ENCODE measurements at regions not wholly inside any gene's neighbourhood (a gene's known extent, or its start where the extent isn't known, plus 50 kb on each side); places are given as distances from the start of the nearest gene placed in this dataset.

GRCh38 chr2:153004627-153005026, 286.2 kb downstream of the ARL6IP6 start:
- Histone ChIP-seq H3K4me1 (ENCODE audit: control insufficient read depth, insufficient read depth, low read length) (no peaks in the 10 kb centered on the region), H3K9me3 (ENCODE audit: control insufficient read depth, insufficient read depth, low read length) (no peaks in the 10 kb centered on the region), H3K9ac (ENCODE audit: low read depth, low read length) (no peak overlapping the region), H3K4me3 (ENCODE audit: low read depth, low read length) (no peak overlapping the region), H3K27ac (ENCODE audit: low read depth, low read length) (no peak overlapping the region), H3K36me3 (ENCODE audit: control insufficient read depth, insufficient read depth, low read length) (no peaks in the 10 kb centered on the region), H3K27me3 (ENCODE audit: control insufficient read depth, insufficient read depth, low read length) (no peaks in the 10 kb centered on the region)

- Histone ChIP-seq H3K36me3 (ENCODE audit: control insufficient read depth, insufficient read depth, low read length) (no peaks in the 10 kb centered on the region), H3K4me1 (ENCODE audit: control insufficient read depth, insufficient read depth, low read length) (no peaks in the 10 kb centered on the region), H3K4me3 (ENCODE audit: low read depth, low read length) (no peak overlapping the region), H3K27me3 (ENCODE audit: control insufficient read depth, insufficient read depth, low read length) (no peaks in the 10 kb centered on the region), H3K9me3 (ENCODE audit: control insufficient read depth, insufficient read depth, low read length) (peaks cover 35% of the 10 kb centered on the region), H3K27ac (ENCODE audit: low read depth, low read length) (no peak overlapping the region), H3K9ac (ENCODE audit: low read depth, low read length) (no peak overlapping the region)
Observed at GRCh38 chr2:152974146-152974545, 255.7 kb downstream of the ARL6IP6 start.

- H3K9me3 ChIP-seq (ENCODE audit: control insufficient read depth, insufficient read depth, low read length): peaks cover 43% of the 10 kb centered on the region
Observed at GRCh38 chr2:152971685-152972084, 253.3 kb downstream of the ARL6IP6 start.

GRCh38 chr2:152962446-152962845, 244.0 kb downstream of the ARL6IP6 start:
- Histone ChIP-seq H3K4me3 (ENCODE audit: low read depth, low read length) (no peak overlapping the region), H3K9me3 (ENCODE audit: control insufficient read depth, insufficient read depth, low read length) (peaks cover 9% of the 10 kb centered on the region), H3K4me1 (ENCODE audit: control insufficient read depth, insufficient read depth, low read length) (no peaks in the 10 kb centered on the region), H3K9ac (ENCODE audit: low read depth, low read length) (no peak overlapping the region), H3K27me3 (ENCODE audit: control insufficient read depth, insufficient read depth, low read length) (no peaks in the 10 kb centered on the region), H3K36me3 (ENCODE audit: control insufficient read depth, insufficient read depth, low read length) (no peaks in the 10 kb centered on the region), H3K27ac (ENCODE audit: low read depth, low read length) (no peak overlapping the region)

More at GRCh38 chr2:152971685-152972084, 253.3 kb downstream of the ARL6IP6 start:
- no peaks in the 10 kb centered on the region for H3K27me3 ChIP-seq (ENCODE audit: control insufficient read depth, insufficient read depth, low read length)
- no peaks in the 10 kb centered on the region for H3K36me3 ChIP-seq (ENCODE audit: control insufficient read depth, insufficient read depth, low read length)
- no peak overlapping the region for H3K9ac ChIP-seq (ENCODE audit: low read depth, low read length)
- no peaks in the 10 kb centered on the region for H3K4me1 ChIP-seq (ENCODE audit: control insufficient read depth, insufficient read depth, low read length)
- no peak overlapping the region for H3K4me3 ChIP-seq (ENCODE audit: low read depth, low read length)
- no peak overlapping the region for H3K27ac ChIP-seq (ENCODE audit: low read depth, low read length)

- peaks cover 6% of the 10 kb centered on the region for H3K9me3 ChIP-seq (ENCODE audit: control insufficient read depth, insufficient read depth, low read length)
- no peak overlapping the region for H3K9ac ChIP-seq (ENCODE audit: low read depth, low read length)
- H3K36me3 ChIP-seq (ENCODE audit: control insufficient read depth, insufficient read depth, low read length): no peaks in the 10 kb centered on the region
- no peak overlapping the region for H3K27ac ChIP-seq (ENCODE audit: low read depth, low read length)
- H3K27me3 ChIP-seq (ENCODE audit: control insufficient read depth, insufficient read depth, low read length): no peaks in the 10 kb centered on the region
- no peak overlapping the region for H3K4me3 ChIP-seq (ENCODE audit: low read depth, low read length)
- no peaks in the 10 kb centered on the region for H3K4me1 ChIP-seq (ENCODE audit: control insufficient read depth, insufficient read depth, low read length)
Observed at GRCh38 chr2:152961351-152961750, 242.9 kb downstream of the ARL6IP6 start.

GRCh38 chr2:152950126-152950525, 231.7 kb downstream of the ARL6IP6 start:
- Histone ChIP-seq H3K27me3 (ENCODE audit: control insufficient read depth, insufficient read depth, low read length) (no peaks in the 10 kb centered on the region), H3K4me3 (ENCODE audit: low read depth, low read length) (no peak overlapping the region), H3K4me1 (ENCODE audit: control insufficient read depth, insufficient read depth, low read length) (no peaks in the 10 kb centered on the region), H3K9me3 (ENCODE audit: control insufficient read depth, insufficient read depth, low read length) (no peaks in the 10 kb centered on the region), H3K27ac (ENCODE audit: low read depth, low read length) (no peak overlapping the region), H3K36me3 (ENCODE audit: control insufficient read depth, insufficient read depth, low read length) (no peaks in the 10 kb centered on the region), H3K9ac (ENCODE audit: low read depth, low read length) (no peak overlapping the region)

GRCh38 chr2:152944099-152944498, 225.7 kb downstream of the ARL6IP6 start:
- Histone ChIP-seq H3K27me3 (ENCODE audit: control insufficient read depth, insufficient read depth, low read length) (no peaks in the 10 kb centered on the region), H3K9me3 (ENCODE audit: control insufficient read depth, insufficient read depth, low read length) (no peaks in the 10 kb centered on the region), H3K36me3 (ENCODE audit: control insufficient read depth, insufficient read depth, low read length) (no peaks in the 10 kb centered on the region), H3K4me1 (ENCODE audit: control insufficient read depth, insufficient read depth, low read length) (no peaks in the 10 kb centered on the region), H3K27ac (ENCODE audit: low read depth, low read length) (no peak overlapping the region), H3K4me3 (ENCODE audit: low read depth, low read length) (no peak overlapping the region), H3K9ac (ENCODE audit: low read depth, low read length) (no peak overlapping the region)

GRCh38 chr2:152942940-152943440, 224.6 kb downstream of the ARL6IP6 start:
- H3K4me1 ChIP-seq (ENCODE audit: control insufficient read depth, insufficient read depth, low read length): no peaks in the 10 kb centered on the region
- H3K36me3 ChIP-seq (ENCODE audit: control insufficient read depth, insufficient read depth, low read length): no peaks in the 10 kb centered on the region
- no peak overlapping the region for H3K27ac ChIP-seq (ENCODE audit: low read depth, low read length)
- H3K27me3 ChIP-seq (ENCODE audit: control insufficient read depth, insufficient read depth, low read length): no peaks in the 10 kb centered on the region
- H3K4me3 ChIP-seq (ENCODE audit: low read depth, low read length): no peak overlapping the region
- H3K9ac ChIP-seq (ENCODE audit: low read depth, low read length): no peak overlapping the region
- H3K9me3 ChIP-seq (ENCODE audit: control insufficient read depth, insufficient read depth, low read length): no peaks in the 10 kb centered on the region

- Histone ChIP-seq H3K9me3 (ENCODE audit: control insufficient read depth, insufficient read depth, low read length) (peaks cover 6% of the 10 kb centered on the region; the same call in 1 of the 2 replicates), H3K27me3 (ENCODE audit: control insufficient read depth, insufficient read depth, low read length) (no peaks in the 10 kb centered on the region), H3K27ac (ENCODE audit: low read depth, low read length) (no peak overlapping the region), H3K36me3 (ENCODE audit: control insufficient read depth, insufficient read depth, low read length) (no peaks in the 10 kb centered on the region), H3K4me1 (ENCODE audit: control insufficient read depth, insufficient read depth, low read length) (no peaks in the 10 kb centered on the region), H3K4me3 (ENCODE audit: low read depth, low read length) (no peak overlapping the region), H3K9ac (ENCODE audit: low read depth, low read length) (no peak overlapping the region)
Observed at GRCh38 chr2:152930501-152930900, 212.1 kb downstream of the ARL6IP6 start.

- Histone ChIP-seq H3K27ac (ENCODE audit: low read depth, low read length) (no peak overlapping the region), H3K4me3 (ENCODE audit: low read depth, low read length) (no peak overlapping the region; the same call in 1 of the 2 replicates), H3K4me1 (ENCODE audit: control insufficient read depth, insufficient read depth, low read length) (no peaks in the 10 kb centered on the region), H3K9ac (ENCODE audit: low read depth, low read length) (no peak overlapping the region), H3K27me3 (ENCODE audit: control insufficient read depth, insufficient read depth, low read length) (no peaks in the 10 kb centered on the region), H3K9me3 (ENCODE audit: control insufficient read depth, insufficient read depth, low read length) (peaks cover 6% of the 10 kb centered on the region; the same call in 1 of the 2 replicates), H3K36me3 (ENCODE audit: control insufficient read depth, insufficient read depth, low read length) (no peaks in the 10 kb centered on the region)
Observed at GRCh38 chr2:152929628-152930027, 211.2 kb downstream of the ARL6IP6 start.

GRCh38 chr2:152925547-152926448, 207.4 kb downstream of the ARL6IP6 start:
- Histone ChIP-seq H3K9ac (ENCODE audit: low read depth, low read length) (no peak overlapping the region), H3K27me3 (ENCODE audit: control insufficient read depth, insufficient read depth, low read length) (no peaks in the 10 kb centered on the region), H3K27ac (ENCODE audit: low read depth, low read length) (no peak overlapping the region), H3K4me3 (ENCODE audit: low read depth, low read length) (no peak overlapping the region), H3K9me3 (ENCODE audit: control insufficient read depth, insufficient read depth, low read length) (peaks cover 6% of the 10 kb centered on the region; the same call in 1 of the 2 replicates), H3K4me1 (ENCODE audit: control insufficient read depth, insufficient read depth, low read length) (no peaks in the 10 kb centered on the region), H3K36me3 (ENCODE audit: control insufficient read depth, insufficient read depth, low read length) (no peaks in the 10 kb centered on the region)
